Epithelial cell of esophagus (primary cell): ENCODE measurements at regions not wholly inside any gene's neighbourhood (a gene's known extent, or its start where the extent isn't known, plus 50 kb on each side); places are given as distances from the start of the nearest gene placed in this dataset.

ENCODE experiments used
- DNase-seq: peaks from one replicate; pipeline ENCODE4 v3.0.0; 2010; ENCODE audit warnings: low read depth
- H3K4me3 ChIP-seq: 2 replicates; pipeline ENCODE4 v1.5.1; 2011; ENCODE audit warnings: mild to moderate bottlenecking, low read length, control low read depth
- TF ChIP-seq, protein P1 (sequence below): IDR thresholded peaks from 2 replicates; pipeline ENCODE4 v1.5.1; 2011; ENCODE audit warnings: low read depth, mild to moderate bottlenecking, low read length, control low read depth, inconsistent platforms; ENCODE audit not compliant: insufficient read depth; ENCODE audit errors: missing control alignments

DNA sequence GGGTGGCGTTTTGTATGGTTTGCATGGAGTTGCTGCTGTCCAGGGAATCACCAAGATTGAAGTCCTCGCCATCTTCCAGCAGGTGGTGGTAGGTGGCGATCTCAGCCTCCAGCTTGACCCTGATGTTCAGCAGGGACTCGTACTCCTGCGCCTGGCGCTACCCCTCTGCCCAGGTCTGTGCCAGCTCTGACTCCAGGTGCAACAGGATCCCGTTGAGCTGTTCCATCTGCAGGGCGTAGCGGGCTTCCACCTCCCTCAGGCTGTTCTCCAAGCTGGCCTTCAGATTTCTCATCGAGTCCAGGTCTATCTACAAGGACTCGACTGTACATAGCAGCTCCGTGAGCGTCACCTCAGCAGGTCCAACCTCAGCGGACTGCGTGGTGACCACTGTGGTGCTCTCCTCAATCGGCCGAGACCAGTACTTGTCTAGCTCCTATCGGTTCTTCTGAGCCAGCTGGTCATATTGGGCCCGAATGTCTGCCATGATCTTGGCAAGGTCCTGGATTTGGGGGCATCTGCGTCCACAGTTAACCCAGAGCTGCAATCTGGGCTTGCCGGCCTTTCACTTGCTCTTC lies 1584.8 kb upstream of the ACO1 start:
- no peak overlapping the region for H3K4me3 ChIP-seq
- TF ChIP-seq, protein P1, sequence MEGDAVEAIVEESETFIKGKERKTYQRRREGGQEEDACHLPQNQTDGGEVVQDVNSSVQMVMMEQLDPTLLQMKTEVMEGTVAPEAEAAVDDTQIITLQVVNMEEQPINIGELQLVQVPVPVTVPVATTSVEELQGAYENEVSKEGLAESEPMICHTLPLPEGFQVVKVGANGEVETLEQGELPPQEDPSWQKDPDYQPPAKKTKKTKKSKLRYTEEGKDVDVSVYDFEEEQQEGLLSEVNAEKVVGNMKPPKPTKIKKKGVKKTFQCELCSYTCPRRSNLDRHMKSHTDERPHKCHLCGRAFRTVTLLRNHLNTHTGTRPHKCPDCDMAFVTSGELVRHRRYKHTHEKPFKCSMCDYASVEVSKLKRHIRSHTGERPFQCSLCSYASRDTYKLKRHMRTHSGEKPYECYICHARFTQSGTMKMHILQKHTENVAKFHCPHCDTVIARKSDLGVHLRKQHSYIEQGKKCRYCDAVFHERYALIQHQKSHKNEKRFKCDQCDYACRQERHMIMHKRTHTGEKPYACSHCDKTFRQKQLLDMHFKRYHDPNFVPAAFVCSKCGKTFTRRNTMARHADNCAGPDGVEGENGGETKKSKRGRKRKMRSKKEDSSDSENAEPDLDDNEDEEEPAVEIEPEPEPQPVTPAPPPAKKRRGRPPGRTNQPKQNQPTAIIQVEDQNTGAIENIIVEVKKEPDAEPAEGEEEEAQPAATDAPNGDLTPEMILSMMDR = no peak

DNA sequence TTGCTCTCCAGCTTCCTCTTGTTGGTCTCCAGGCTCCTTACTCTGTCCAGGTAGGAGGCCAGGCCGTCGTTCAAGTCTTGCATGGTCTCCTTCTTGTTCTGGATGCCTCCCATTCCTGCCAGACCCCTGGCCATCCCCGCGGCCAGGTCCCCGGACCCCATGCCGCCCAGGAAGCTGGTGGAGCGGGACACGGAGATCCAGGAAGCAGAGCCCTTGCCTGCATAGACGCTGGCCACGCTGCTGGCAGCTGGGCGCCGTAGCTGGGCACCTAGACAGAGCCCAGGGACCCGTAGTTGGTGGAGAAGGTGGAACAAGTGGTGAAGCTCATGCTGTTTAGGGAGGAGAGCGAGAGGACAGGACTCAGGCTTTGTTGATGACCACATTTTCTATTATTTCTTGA lies 1584.0 kb upstream of the ACO1 start:
- no peak overlapping the region for H3K4me3 ChIP-seq
- DNase-seq = no peak
- TF ChIP-seq, protein P1 = no peak

More for the DNA sequence above, 1584.8 kb upstream of the ACO1 start:
- no peak for DNase-seq

DNA sequence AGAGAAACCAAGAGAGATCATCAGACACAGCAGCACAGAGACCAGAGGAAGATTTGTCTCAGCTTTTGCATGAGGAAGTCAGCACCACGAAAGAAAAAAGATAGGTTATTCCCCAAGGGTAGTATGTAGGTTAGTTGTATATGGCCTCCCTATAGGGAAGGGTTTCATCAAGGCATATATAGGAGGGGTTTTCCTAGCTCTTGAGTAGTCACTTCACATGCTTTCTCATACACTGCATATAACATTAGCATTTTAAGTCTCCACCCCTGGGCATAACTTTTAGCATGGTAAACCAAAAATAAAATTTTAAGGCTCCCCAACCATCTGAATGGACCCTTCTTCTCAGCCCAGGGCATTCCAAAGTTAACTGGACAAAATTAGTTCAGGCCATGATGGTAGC lies 1571.6 kb upstream of the ACO1 start:
- no peak for DNase-seq

DNA sequence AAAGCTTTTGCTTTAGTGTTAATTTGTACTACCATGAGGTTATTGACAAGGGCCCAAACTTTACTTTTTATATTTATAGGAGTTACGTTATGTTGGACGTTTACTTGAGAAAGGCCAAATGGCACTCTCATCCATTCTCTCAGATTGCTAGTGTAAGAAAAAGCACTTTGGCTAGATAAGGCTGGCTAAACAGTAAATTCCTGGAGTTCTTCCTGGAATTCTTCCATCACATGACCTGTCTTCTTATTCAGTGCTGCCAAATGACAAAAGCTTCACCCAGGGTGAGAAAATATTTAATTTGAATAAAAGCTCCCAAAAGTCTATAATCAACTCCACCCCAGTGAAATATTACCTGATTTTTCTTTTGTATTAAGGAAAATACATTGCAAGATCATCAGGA lies 1568.9 kb upstream of the ACO1 start:
- no peak for DNase-seq
- TF ChIP-seq, protein P1 = no peak

More for the DNA sequence above, 1571.6 kb upstream of the ACO1 start:
- no peak overlapping the region for H3K4me3 ChIP-seq
- TF ChIP-seq, protein P1 = no peak

GRCh38 chr9:30845136-30845535 lies 1539.3 kb upstream of the ACO1 start:
- TF ChIP-seq, protein P1 = no peak
- no peak for DNase-seq
- H3K4me3 ChIP-seq = no peak overlapping the region

More for the DNA sequence above, 1568.9 kb upstream of the ACO1 start:
- no peak overlapping the region for H3K4me3 ChIP-seq

- TF ChIP-seq, protein P1 = no peak
- no peak for DNase-seq
- no peak overlapping the region for H3K4me3 ChIP-seq
Measured at GRCh38 chr9:30846651-30847050, 1537.8 kb upstream of the ACO1 start.

GRCh38 chr9:30851600-30851999 lies 1532.8 kb upstream of the ACO1 start:
- no peak overlapping the region for H3K4me3 ChIP-seq
- TF ChIP-seq, protein P1 = no peak
- no peak for DNase-seq
